ENCODE measurements at regions not wholly inside any gene's neighbourhood (a gene's known extent, or its start where the extent isn't known, plus 50 kb on each side); places are given as distances from the start of the nearest gene placed in this dataset.

GRCh38 chr12:59252731-59253130 lies 332.4 kb upstream of the LRIG3 start:
- TF ChIP-seq NFIC (IDR thresholded peaks at IDR 0.05) (no peak), EGR1 (IDR thresholded peaks at IDR 0.05) (no peak), RAD21 (IDR thresholded peaks at IDR 0.05; ENCODE audit: low read depth) (no peak), CEBPB (IDR thresholded peaks at IDR 0.05) (no peak), CREB1 (IDR thresholded peaks at IDR 0.05; ENCODE audit: low read depth) (no peak), MAX (IDR thresholded peaks at IDR 0.05) (no peak), REST (IDR thresholded peaks at IDR 0.05; ENCODE audit: low read depth) (no peak), TEAD4 (IDR thresholded peaks at IDR 0.05) (no peak), TAF1 (IDR thresholded peaks at IDR 0.05; ENCODE audit: low read depth) (no peak), ZBTB7A (IDR thresholded peaks at IDR 0.05; ENCODE audit: low read depth) (no peak), EP300 (IDR thresholded peaks at IDR 0.05; ENCODE audit: borderline replicate concordance) (no peak), FOXM1 (IDR thresholded peaks at IDR 0.05; ENCODE audit: borderline replicate concordance, low read depth) (no peak), YY1 (IDR thresholded peaks at IDR 0.05; ENCODE audit: low read depth) (no peak), TCF12 (IDR thresholded peaks at IDR 0.05; ENCODE audit: low read depth) (no peak)
